Suprapubic skin (tissue), 4 donors: ENCODE measurements at regions not wholly inside any gene's neighbourhood (a gene's known extent, or its start where the extent isn't known, plus 50 kb on each side); places are given as distances from the start of the nearest gene placed in this dataset.

ENCODE experiments used
- DNase-seq, 2 donors: peaks; one replicate each; pipeline ENCODE4 v3.0.0-alpha.2; 2019; ENCODE audit warnings: low spot score in 2 of 2
- H3K27ac ChIP-seq: fragments of 200-600 bp; sonication (generic); one replicate; pipeline ENCODE4 v1.5.1; 2019
- H3K27me3 ChIP-seq: fragments of 200-600 bp; sonication (generic); one replicate; pipeline ENCODE4 v1.5.1; 2019
- H3K36me3 ChIP-seq: fragments of 200-600 bp; sonication (generic); one replicate; pipeline ENCODE4 v1.5.1; 2019
- H3K4me1 ChIP-seq: fragments of 200-600 bp; sonication (generic); one replicate; pipeline ENCODE4 v1.5.1; 2019
- H3K4me3 ChIP-seq: fragments of 200-600 bp; sonication (generic); one replicate; pipeline ENCODE4 v1.5.1; 2019; ENCODE audit warnings: mild to moderate bottlenecking
- H3K9me3 ChIP-seq: fragments of 200-600 bp; sonication (generic); one replicate; pipeline ENCODE4 v1.5.1; 2019
- EP300 ChIP-seq: sonication (generic); formaldehyde crosslinking; IDR thresholded peaks from one replicate; pipeline ENCODE4 v1.6.1; 2017; ENCODE audit warnings: antibody characterized with exemption
- POLR2A ChIP-seq, 2 donors: fragments of 450-650 bp; IDR thresholded peaks; one replicate each; pipeline ENCODE4 v1.6.1; 2017; ENCODE audit warnings: antibody characterized with exemption in 2 of 2, mild to moderate bottlenecking in 2 of 2, moderate library complexity in 2 of 2
- POLR2AphosphoS5 ChIP-seq, 3 donors: sonication (generic); formaldehyde crosslinking; IDR thresholded peaks; one replicate each; pipeline ENCODE4 v1.6.1; 2017; ENCODE audit warnings: antibody characterized with exemption in 3 of 3
- WGBS: methylation state at CpG from one replicate; pipeline ENCODE4 v1.1.5; 2018; 5-methylcytosine and 5-hydroxymethylcytosine counted together
- TF ChIP-seq, protein P1 (sequence below), 2 donors: fragments of 200-600 bp in 1 of 2; fragments of 450-650 bp in 1 of 2; sonication (generic) in 1 of 2; IDR thresholded peaks; one replicate each; pipeline ENCODE4 v1.5.1; 2016 to 2019; ENCODE audit warnings: antibody characterized with exemption in 2 of 2, mild to moderate bottlenecking in 1 of 2, moderate library complexity in 1 of 2

DNA sequence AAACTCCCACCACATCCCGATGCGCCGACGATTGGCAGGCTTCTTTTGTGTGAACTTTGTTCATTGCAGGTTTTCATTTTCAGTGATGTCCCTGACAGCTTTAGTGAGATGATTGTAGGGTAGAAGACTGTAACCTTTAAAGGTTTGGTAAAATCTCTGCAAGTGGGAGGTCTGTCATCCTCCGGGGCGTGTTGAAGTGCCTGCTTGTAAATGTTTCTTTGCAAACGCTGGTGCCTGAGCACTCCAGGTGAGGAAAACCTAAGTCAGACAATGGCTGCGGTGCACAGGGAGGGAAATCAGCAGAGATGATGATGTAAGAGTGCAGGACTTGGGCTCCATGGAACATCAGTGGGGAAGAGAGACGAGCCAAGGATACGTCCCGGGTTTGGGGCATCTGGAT lies 228.1 kb downstream of the DRD1 start:
- H3K27me3 ChIP-seq, result no peaks in the 10 kb centered on the region
- DNase-seq, result no peak
- H3K36me3 ChIP-seq, result no peaks in the 10 kb centered on the region
- TF ChIP-seq, protein P1, sequence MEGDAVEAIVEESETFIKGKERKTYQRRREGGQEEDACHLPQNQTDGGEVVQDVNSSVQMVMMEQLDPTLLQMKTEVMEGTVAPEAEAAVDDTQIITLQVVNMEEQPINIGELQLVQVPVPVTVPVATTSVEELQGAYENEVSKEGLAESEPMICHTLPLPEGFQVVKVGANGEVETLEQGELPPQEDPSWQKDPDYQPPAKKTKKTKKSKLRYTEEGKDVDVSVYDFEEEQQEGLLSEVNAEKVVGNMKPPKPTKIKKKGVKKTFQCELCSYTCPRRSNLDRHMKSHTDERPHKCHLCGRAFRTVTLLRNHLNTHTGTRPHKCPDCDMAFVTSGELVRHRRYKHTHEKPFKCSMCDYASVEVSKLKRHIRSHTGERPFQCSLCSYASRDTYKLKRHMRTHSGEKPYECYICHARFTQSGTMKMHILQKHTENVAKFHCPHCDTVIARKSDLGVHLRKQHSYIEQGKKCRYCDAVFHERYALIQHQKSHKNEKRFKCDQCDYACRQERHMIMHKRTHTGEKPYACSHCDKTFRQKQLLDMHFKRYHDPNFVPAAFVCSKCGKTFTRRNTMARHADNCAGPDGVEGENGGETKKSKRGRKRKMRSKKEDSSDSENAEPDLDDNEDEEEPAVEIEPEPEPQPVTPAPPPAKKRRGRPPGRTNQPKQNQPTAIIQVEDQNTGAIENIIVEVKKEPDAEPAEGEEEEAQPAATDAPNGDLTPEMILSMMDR (IDR thresholded peaks at IDR 0.05), result no peak
- TF ChIP-seq POLR2A (IDR thresholded peaks at IDR 0.05) (no peak), EP300 (no peak), POLR2AphosphoS5 (IDR thresholded peaks at IDR 0.05) (no peak)
- WGBS, result 78% methylated on average over 11 of the region's 11 CpGs
- no peaks in the 10 kb centered on the region for H3K9me3 ChIP-seq
- H3K27ac ChIP-seq, result no peak overlapping the region
- H3K4me1 ChIP-seq, result no peaks in the 10 kb centered on the region
- H3K4me3 ChIP-seq, result no peak overlapping the region

DNA sequence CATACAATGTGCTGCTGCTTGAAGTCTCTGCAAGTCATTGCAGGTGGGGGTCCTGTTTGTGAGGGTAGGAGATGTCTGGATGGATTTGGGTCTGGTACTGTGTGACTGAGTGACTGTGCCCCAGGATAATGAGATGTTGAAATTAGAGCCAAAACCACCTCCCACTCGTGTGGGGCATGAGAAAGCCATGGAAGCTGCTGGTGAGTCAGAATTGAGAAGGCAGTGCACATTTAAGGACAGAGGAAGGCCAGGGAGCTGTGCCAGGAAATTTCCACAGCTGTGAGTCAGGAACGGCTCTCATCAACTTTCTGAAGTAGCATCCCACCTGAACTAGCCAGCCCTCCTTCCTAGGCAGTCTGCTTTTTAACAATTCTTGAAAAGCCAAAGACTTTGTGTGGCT lies 229.8 kb downstream of the DRD1 start:
- H3K4me3 ChIP-seq, result no peak overlapping the region
- H3K9me3 ChIP-seq, result no peaks in the 10 kb centered on the region
- 13% methylated on average over 2 of the region's 2 CpGs for WGBS
- H3K27ac ChIP-seq, result no peak overlapping the region
- DNase-seq, result no peak
- peaks cover 6% of the 10 kb centered on the region for H3K27me3 ChIP-seq
- no peaks in the 10 kb centered on the region for H3K36me3 ChIP-seq
- no peaks in the 10 kb centered on the region for H3K4me1 ChIP-seq
- TF ChIP-seq POLR2A (IDR thresholded peaks at IDR 0.05), result no peak

DNA sequence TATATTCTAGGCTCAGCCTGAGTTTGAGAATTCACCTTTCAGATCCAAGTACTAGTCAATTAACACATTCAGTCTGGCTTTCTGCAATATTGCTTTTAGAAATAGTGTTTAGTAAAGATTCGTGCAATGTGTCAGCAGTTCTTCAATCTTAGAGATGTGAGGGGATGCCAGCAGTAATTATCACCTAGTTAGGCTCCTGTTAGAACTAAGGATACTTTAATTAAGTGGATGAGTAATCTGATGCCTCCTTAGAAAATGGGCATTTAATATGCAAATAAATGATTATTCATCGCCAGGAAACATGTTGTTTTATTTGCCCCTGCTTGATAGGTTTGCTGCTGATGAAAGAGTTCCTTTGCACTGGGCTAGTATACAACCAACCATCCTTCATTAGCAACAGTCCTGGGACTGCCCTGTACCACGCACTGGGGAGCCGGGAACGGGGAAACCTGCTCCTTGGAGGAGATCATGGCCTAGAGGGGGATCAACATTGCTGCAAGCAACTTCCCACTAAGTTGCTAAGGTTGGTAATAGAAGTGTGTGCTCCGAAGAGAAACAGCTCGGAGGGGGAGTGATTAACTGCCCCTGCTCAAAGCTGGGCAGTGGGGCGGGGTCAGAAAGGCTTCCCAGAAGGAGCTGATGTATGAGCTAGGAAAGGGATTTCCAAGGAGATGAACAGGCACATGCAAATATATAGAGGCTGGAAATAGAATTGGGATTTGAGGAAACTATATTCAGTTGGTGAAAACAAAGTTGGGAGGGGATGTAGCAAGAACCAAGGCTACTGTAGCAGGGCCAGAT lies 231.8 kb downstream of the DRD1 start:
- Histone ChIP-seq H3K4me3 (no peak overlapping the region), H3K9me3 (no peaks in the 10 kb centered on the region), H3K27me3 (peaks cover 6% of the 10 kb centered on the region), H3K36me3 (no peaks in the 10 kb centered on the region), H3K4me1 (no peaks in the 10 kb centered on the region), H3K27ac (no peak overlapping the region)
- 41% methylated on average over 8 of the region's 8 CpGs for WGBS
- no peak for TF ChIP-seq POLR2AphosphoS5 (IDR thresholded peaks at IDR 0.05)
- no peak for TF ChIP-seq EP300
- TF ChIP-seq POLR2A (IDR thresholded peaks at IDR 0.05), result no peak
- TF ChIP-seq, protein P1 (IDR thresholded peaks at IDR 0.05), result no peak
- no peak for DNase-seq

DNA sequence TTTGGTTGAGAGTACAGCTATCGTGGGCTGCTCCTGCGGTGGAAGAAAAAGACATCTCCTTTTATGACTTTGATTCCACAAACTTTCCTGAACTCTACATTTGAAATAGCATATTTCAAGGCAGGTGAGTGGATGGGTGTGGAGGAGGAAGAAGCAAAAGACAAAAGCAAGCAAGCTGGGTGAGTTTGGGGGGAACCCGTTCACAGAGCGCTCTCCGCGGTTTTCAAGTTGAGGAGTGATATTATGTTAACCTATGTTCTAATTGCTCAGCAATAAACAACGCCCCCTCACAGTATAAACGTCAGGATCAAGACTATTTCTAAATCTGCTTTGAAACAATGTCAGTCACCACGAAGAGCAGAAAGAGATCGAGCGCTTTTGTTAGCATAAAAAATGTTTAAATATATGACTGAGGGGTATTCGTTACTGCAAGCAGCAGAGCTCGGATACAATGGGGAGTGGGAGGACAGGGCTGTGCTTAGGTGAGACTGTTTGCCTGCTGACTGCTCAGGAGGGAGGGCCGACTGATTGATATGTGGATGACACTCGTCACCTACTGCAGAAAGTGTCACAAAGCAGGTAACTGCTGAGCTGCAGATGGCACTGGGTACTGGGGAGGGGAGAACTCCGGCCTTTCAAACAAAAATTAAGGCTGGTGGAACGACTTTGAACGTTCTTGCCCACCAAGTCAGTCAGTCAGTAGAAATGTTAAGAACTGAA lies 236.5 kb downstream of the DRD1 start:
- Histone ChIP-seq H3K4me1 (no peaks in the 10 kb centered on the region), H3K4me3 (no peak overlapping the region), H3K9me3 (no peaks in the 10 kb centered on the region), H3K36me3 (no peaks in the 10 kb centered on the region), H3K27me3 (peaks cover 6% of the 10 kb centered on the region), H3K27ac (no peak overlapping the region)
- 62% methylated on average over 18 of the region's 18 CpGs for WGBS
- no peak for DNase-seq
- TF ChIP-seq POLR2AphosphoS5 (IDR thresholded peaks at IDR 0.05) (no peak), POLR2A (IDR thresholded peaks at IDR 0.05) (no peak), EP300 (no peak)
- TF ChIP-seq, protein P1 (IDR thresholded peaks at IDR 0.05), result no peak

DNA sequence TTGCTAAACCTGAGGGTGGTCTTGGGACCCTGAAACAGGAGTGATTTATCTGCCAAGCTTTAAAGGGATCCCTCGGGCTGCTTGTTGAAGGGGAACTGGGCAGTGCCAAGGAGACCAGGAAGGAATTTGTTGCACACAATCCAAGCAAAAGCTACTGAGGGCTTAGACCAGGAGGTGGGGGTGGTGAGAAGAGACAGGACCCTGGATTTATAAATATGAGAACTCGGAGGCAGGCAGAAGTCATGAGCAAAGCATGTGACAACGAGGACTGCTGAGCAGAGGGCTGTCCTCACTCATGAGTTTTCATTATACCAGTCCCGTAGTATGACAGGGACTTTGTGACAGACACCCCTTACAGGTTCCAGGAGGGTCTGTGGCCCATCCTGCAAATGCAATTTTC lies 237.3 kb downstream of the DRD1 start:
- peaks cover 6% of the 10 kb centered on the region for H3K27me3 ChIP-seq
- no peak for DNase-seq

More for the DNA sequence above, 237.3 kb downstream of the DRD1 start:
- H3K4me1 ChIP-seq, result no peaks in the 10 kb centered on the region
- H3K9me3 ChIP-seq, result no peaks in the 10 kb centered on the region
- no peak overlapping the region for H3K4me3 ChIP-seq
- no peaks in the 10 kb centered on the region for H3K36me3 ChIP-seq
- 65% methylated on average over 4 of the region's 4 CpGs for WGBS
- no peak overlapping the region for H3K27ac ChIP-seq
- no peak for TF ChIP-seq EP300
- TF ChIP-seq, protein P1 (IDR thresholded peaks at IDR 0.05), result no peak
- no peak for TF ChIP-seq POLR2AphosphoS5 (IDR thresholded peaks at IDR 0.05)
- TF ChIP-seq POLR2A (IDR thresholded peaks at IDR 0.05), result no peak
